ENCODE measurements at regions not wholly inside any gene's neighbourhood (a gene's known extent, or its start where the extent isn't known, plus 50 kb on each side); places are given as distances from the start of the nearest gene placed in this dataset.

DNA sequence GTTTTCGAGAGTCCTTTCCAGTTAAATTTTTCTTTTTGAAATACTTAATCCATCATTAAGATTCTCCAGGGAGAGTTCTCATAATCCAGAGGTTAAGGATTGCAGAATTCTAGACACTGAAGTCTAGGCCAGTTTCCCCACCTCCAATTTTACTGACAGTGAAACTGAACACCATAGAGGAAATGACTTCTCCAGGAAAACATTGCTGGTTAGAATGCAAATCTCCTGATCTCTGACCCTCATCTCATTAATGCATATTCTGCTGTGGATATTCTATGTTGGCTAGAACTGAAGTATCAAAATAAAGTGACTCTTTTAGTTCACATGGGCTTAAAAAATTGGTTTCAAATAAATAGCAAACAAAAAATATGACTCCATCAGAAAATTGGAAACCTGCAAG is 105.8 kb upstream of the UGP2 start:
- no peak for TF ChIP-seq CTCF (IDR thresholded peaks at IDR 0.05; ENCODE audit: borderline replicate concordance, extremely low read depth, low read length, poor library complexity, severe bottlenecking)
- TF ChIP-seq EZH2 (IDR thresholded peaks at IDR 0.05; ENCODE audit: borderline replicate concordance, low read depth, low read length, severe bottlenecking) = no peak
